GM12878 (cell line): ENCODE measurements at regions not wholly inside any gene's neighbourhood (a gene's known extent, or its start where the extent isn't known, plus 50 kb on each side); places are given as distances from the start of the nearest gene placed in this dataset.

ENCODE experiments used
- BCL11A ChIP-seq: IDR thresholded peaks from 2 replicates; pipeline ENCODE4 v1.6.1; 2011; ENCODE audit warnings: low read depth, low read length
- CHD2 ChIP-seq: IDR thresholded peaks from 2 replicates; pipeline ENCODE4 v1.6.1; 2011; ENCODE audit warnings: low read depth, low read length, improper control_type of control experiment, borderline replicate concordance
- E4F1 ChIP-seq: fragments of 450-650 bp; IDR thresholded peaks from 2 replicates; pipeline ENCODE4 v1.6.1; 2018; ENCODE audit warnings: borderline replicate concordance, mild to moderate bottlenecking; ENCODE audit not compliant: partially characterized antibody
- EGR1 ChIP-seq, 2 experiments: IDR thresholded peaks; 1 replicate in 1 of 2; 2 replicates in 1 of 2; pipeline ENCODE4 v1.6.1; 2011 to 2012; ENCODE audit warnings: low read depth in 2 of 2, low read length in 2 of 2, borderline replicate concordance in 1 of 2, mild to moderate bottlenecking in 1 of 2, moderate library complexity in 1 of 2
- POLR2A ChIP-seq: IDR thresholded peaks from 2 replicates; pipeline ENCODE4 v1.6.1; 2011; ENCODE audit warnings: low read depth, mild to moderate bottlenecking, low read length
- SMARCA5 ChIP-seq: fragments of 450-650 bp; IDR thresholded peaks from 2 replicates; pipeline ENCODE4 v1.6.1; 2017; ENCODE audit warnings: mild to moderate bottlenecking
- SUZ12 ChIP-seq: fragments of 200-600 bp; sonication (generic); IDR thresholded peaks from one replicate; pipeline ENCODE4 v1.6.1; 2018; ENCODE audit warnings: antibody characterized with exemption, mild to moderate bottlenecking; ENCODE audit not compliant: unreplicated experiment
- ZNF207 ChIP-seq: fragments of 450-650 bp; IDR thresholded peaks from 2 replicates; pipeline ENCODE4 v1.6.1; 2014; ENCODE audit warnings: antibody characterized with exemption, mild to moderate bottlenecking, borderline replicate concordance
- TF ChIP-seq, protein P1 (sequence below), 3 experiments: IDR thresholded peaks in 2 of 3; conservative IDR thresholded peaks in 1 of 3; 2 replicates each; pipeline ENCODE4 v1.5.1; 2011; ENCODE audit warnings: low read depth in 3 of 3, low read length in 3 of 3, mild to moderate bottlenecking in 3 of 3, control low read depth in 2 of 3, moderate library complexity in 2 of 3, inconsistent platforms in 1 of 3, mixed read lengths in 1 of 3; ENCODE audit not compliant: control insufficient read depth in 2 of 3, insufficient read depth in 1 of 3; ENCODE audit errors: extremely low read depth in 1 of 3

DNA sequence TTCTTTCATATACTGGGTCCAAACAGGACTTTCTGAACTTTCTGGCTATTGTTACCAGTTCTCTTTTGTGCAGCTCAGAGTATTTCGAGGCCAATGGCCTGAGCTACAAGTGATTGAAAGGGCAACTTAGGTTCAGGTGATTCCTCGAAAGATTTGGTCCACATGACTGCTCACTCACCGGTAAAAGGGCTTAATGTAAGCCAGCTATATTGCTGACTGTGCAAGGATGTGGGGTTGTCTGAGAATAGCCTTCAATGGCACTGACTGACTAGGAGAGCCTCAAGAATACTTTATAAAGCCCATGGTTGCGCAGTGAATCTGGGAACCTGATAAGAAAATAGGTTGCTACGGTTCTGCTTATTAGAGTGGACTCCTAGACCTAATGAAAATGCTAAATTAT is 269.0 kb downstream of the SEC16B start:
- no peak for TF ChIP-seq SUZ12
- no peak for TF ChIP-seq ZNF207
- TF ChIP-seq, protein P1, sequence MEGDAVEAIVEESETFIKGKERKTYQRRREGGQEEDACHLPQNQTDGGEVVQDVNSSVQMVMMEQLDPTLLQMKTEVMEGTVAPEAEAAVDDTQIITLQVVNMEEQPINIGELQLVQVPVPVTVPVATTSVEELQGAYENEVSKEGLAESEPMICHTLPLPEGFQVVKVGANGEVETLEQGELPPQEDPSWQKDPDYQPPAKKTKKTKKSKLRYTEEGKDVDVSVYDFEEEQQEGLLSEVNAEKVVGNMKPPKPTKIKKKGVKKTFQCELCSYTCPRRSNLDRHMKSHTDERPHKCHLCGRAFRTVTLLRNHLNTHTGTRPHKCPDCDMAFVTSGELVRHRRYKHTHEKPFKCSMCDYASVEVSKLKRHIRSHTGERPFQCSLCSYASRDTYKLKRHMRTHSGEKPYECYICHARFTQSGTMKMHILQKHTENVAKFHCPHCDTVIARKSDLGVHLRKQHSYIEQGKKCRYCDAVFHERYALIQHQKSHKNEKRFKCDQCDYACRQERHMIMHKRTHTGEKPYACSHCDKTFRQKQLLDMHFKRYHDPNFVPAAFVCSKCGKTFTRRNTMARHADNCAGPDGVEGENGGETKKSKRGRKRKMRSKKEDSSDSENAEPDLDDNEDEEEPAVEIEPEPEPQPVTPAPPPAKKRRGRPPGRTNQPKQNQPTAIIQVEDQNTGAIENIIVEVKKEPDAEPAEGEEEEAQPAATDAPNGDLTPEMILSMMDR (IDR thresholded peaks at IDR 0.05 in 2 of 3, conservative IDR thresholded peaks at IDR 0.05 in 1 of 3; ENCODE audit: control insufficient read depth in 2 of 3, extremely low read depth in 1 of 3, insufficient read depth in 1 of 3, low read depth in 3 of 3, low read length in 3 of 3) = no peak
- TF ChIP-seq POLR2A = no peak
- TF ChIP-seq BCL11A = no peak
- no peak for TF ChIP-seq SMARCA5
- no peak for TF ChIP-seq E4F1
- no peak for TF ChIP-seq EGR1 (IDR thresholded peaks at IDR 0.05; ENCODE audit: borderline replicate concordance in 1 of 2, low read depth in 2 of 2, low read length in 2 of 2)
- no peak for TF ChIP-seq CHD2
